IMR-90 (cell line): ENCODE measurements at regions not wholly inside any gene's neighbourhood (a gene's known extent, or its start where the extent isn't known, plus 50 kb on each side); places are given as distances from the start of the nearest gene placed in this dataset.

ENCODE experiments used
- ATAC-seq: fragments of 200-7000 bp; cut with Tn5 transposase; 2 replicates; pipeline ENCODE4 v1.9.1; 2020; ENCODE audit warnings: low read depth, mild to moderate bottlenecking, moderate library complexity
- BruUV-seq: library from RNA; stranded (reverse); fragments of 400-500 nt; replicated peaks from 2 replicates; lab custom pipeline; 2021; lab: Mats Ljungman, UMichigan
- CTCF ChIA-PET: fragments of 300-600 bp; formaldehyde crosslinking; extraction: SDS; loops from one replicate; lab custom pipeline; 2021; ENCODE audit warnings: antibody characterized with exemption; lab: Yijun Ruan, JAX
- POLR2A ChIA-PET: fragments of 300-600 bp; sonication (Branson Sonifier 250); formaldehyde crosslinking; loops from one replicate; lab custom pipeline; 2022; ENCODE audit warnings: antibody characterized with exemption; ENCODE audit not compliant: unreplicated experiment; lab: Charles Lee
- DNase-seq: peaks from one replicate; pipeline ENCODE4 v3.0.0; 2013
- H2AFZ ChIP-seq: replicated peaks from 2 replicates; pipeline ENCODE3; 2013; ENCODE audit warnings: low read length, mild to moderate bottlenecking; ENCODE audit not compliant: poor library complexity
- H2AK5ac ChIP-seq: 2 replicates; pipeline ENCODE4 v1.6.1; 2013; ENCODE audit warnings: low read depth, low read length, inconsistent platforms
- H2AK9ac ChIP-seq: replicated peaks from 2 replicates; pipeline ENCODE3; 2013; ENCODE audit warnings: mild to moderate bottlenecking, low read depth, low read length, moderate library complexity; ENCODE audit not compliant: poor library complexity
- H2BK120ac ChIP-seq: 2 replicates; pipeline ENCODE4 v1.6.1; 2013; ENCODE audit warnings: low read depth, low read length, inconsistent platforms
- H2BK15ac ChIP-seq: 3 replicates; pipeline ENCODE4 v1.6.1; 2013; ENCODE audit warnings: low read depth, low read length, inconsistent platforms
- H2BK20ac ChIP-seq: 2 replicates; pipeline ENCODE4 v1.6.1; 2013; ENCODE audit warnings: low read depth, mild to moderate bottlenecking, inconsistent platforms, low read length, moderate library complexity
- H2BK5ac ChIP-seq: 2 replicates; pipeline ENCODE4 v1.6.1; 2013; ENCODE audit warnings: mild to moderate bottlenecking, low read depth, low read length, inconsistent platforms; ENCODE audit not compliant: poor library complexity, severe bottlenecking
- H3K14ac ChIP-seq: replicated peaks from 2 replicates; pipeline ENCODE4 v1.6.1; 2013; ENCODE audit warnings: low read depth, low read length, inconsistent platforms
- H3K18ac ChIP-seq: 2 replicates; pipeline ENCODE4 v1.6.1; 2013; ENCODE audit warnings: low read depth, low read length, control low read depth
- H3K23ac ChIP-seq: 2 replicates; pipeline ENCODE4 v1.6.1; 2013; ENCODE audit warnings: low read depth, low read length, inconsistent platforms
- H3K27ac ChIP-seq: 2 replicates; pipeline ENCODE4 v1.5.1; 2013; ENCODE audit warnings: mild to moderate bottlenecking, control low read depth, low read length; ENCODE audit not compliant: insufficient read depth
- H3K27me3 ChIP-seq: 2 replicates; pipeline ENCODE4 v1.6.1; 2013; ENCODE audit warnings: low read length; ENCODE audit not compliant: control insufficient read depth, insufficient read depth
- H3K36me3 ChIP-seq: 2 replicates; pipeline ENCODE4 v1.6.1; 2013; ENCODE audit warnings: low read length, mixed read lengths; ENCODE audit not compliant: control insufficient read depth, insufficient read depth
- H3K4ac ChIP-seq: 2 replicates; pipeline ENCODE4 v1.6.1; 2013; ENCODE audit warnings: low read depth, low read length, inconsistent platforms
- H3K4me1 ChIP-seq: 2 replicates; pipeline ENCODE4 v1.6.1; 2013; ENCODE audit warnings: low read length, mixed read lengths; ENCODE audit not compliant: control insufficient read depth, insufficient read depth
- H3K4me2 ChIP-seq: 2 replicates; pipeline ENCODE4 v1.6.1; 2013; ENCODE audit warnings: low read depth, mild to moderate bottlenecking, control low read depth, low read length, moderate library complexity
- H3K4me3 ChIP-seq: 2 replicates; pipeline ENCODE4 v1.5.1; 2013; ENCODE audit warnings: low read depth, mild to moderate bottlenecking, control low read depth, low read length, moderate library complexity; ENCODE audit not compliant: insufficient read depth
- H3K56ac ChIP-seq: 2 replicates; pipeline ENCODE4 v1.6.1; 2013; ENCODE audit warnings: low read length, inconsistent platforms; ENCODE audit not compliant: insufficient read depth; ENCODE audit errors: extremely low read depth
- H3K79me1 ChIP-seq, 2 experiments: 2 replicates each; pipeline ENCODE4 v1.6.1; 2013; ENCODE audit warnings: low read length in 2 of 2, inconsistent platforms in 1 of 2, low read depth in 1 of 2
- H3K9ac ChIP-seq: 2 replicates; pipeline ENCODE4 v1.6.1; 2013; ENCODE audit warnings: low read depth, low read length, control low read depth
- H3K9me1 ChIP-seq: 2 replicates; pipeline ENCODE4 v1.6.1; 2013; ENCODE audit warnings: low read length, inconsistent platforms; ENCODE audit not compliant: insufficient read depth
- H3K9me3 ChIP-seq: 2 replicates; pipeline ENCODE4 v1.6.1; 2013; ENCODE audit warnings: low read length; ENCODE audit not compliant: control insufficient read depth, insufficient read depth
- H4K20me1 ChIP-seq: 2 replicates; pipeline ENCODE4 v1.6.1; 2013; ENCODE audit warnings: low read length, inconsistent platforms; ENCODE audit not compliant: insufficient read depth
- H4K5ac ChIP-seq: 2 replicates; pipeline ENCODE4 v1.6.1; 2013; ENCODE audit warnings: mild to moderate bottlenecking, low read depth, low read length, control low read depth
- H4K8ac ChIP-seq, 2 experiments: 2 replicates each; pipeline ENCODE4 v1.6.1; 2013; ENCODE audit warnings: low read depth in 2 of 2, low read length in 2 of 2, control low read depth in 1 of 2, inconsistent platforms in 1 of 2
- H4K91ac ChIP-seq: 2 replicates; pipeline ENCODE4 v1.6.1; 2013; ENCODE audit warnings: low read depth, low read length, inconsistent platforms; ENCODE audit not compliant: insufficient read depth
- BHLHE40 ChIP-seq: fragments of 150-350 bp; IDR thresholded peaks from 2 replicates; pipeline ENCODE4 v1.6.1; 2016; ENCODE audit warnings: mild to moderate bottlenecking, low read depth, low read length
- CHD1 ChIP-seq: IDR thresholded peaks from 2 replicates; pipeline ENCODE4 v1.6.1; 2012; ENCODE audit warnings: low read depth, low read length, improper control_type of control experiment
- FOS ChIP-seq: fragments of 150-350 bp; IDR thresholded peaks from 2 replicates; pipeline ENCODE4 v1.6.1; 2016; ENCODE audit warnings: low read depth, low read length
- MAFK ChIP-seq: IDR thresholded peaks from 2 replicates; pipeline ENCODE4 v1.6.1; 2012; ENCODE audit warnings: low read depth, low read length, improper control_type of control experiment
- MAZ ChIP-seq: IDR thresholded peaks from 2 replicates; pipeline ENCODE4 v1.6.1; 2012; ENCODE audit warnings: low read depth, mild to moderate bottlenecking, low read length, improper control_type of control experiment, moderate library complexity, borderline replicate concordance
- NFE2L2 ChIP-seq: fragments of 150-350 bp; IDR thresholded peaks from 2 replicates; pipeline ENCODE4 v1.6.1; 2016; ENCODE audit warnings: low read depth, mild to moderate bottlenecking, low read length
- POLR2A ChIP-seq: IDR thresholded peaks from 2 replicates; pipeline ENCODE4 v1.6.1; 2012; ENCODE audit warnings: mild to moderate bottlenecking, low read depth, low read length
- RCOR1 ChIP-seq: IDR thresholded peaks from 2 replicates; pipeline ENCODE4 v1.6.1; 2012; ENCODE audit warnings: mild to moderate bottlenecking, low read length, improper control_type of control experiment; ENCODE audit not compliant: insufficient replicate concordance
- RFX5 ChIP-seq: IDR thresholded peaks from 2 replicates; pipeline ENCODE4 v1.8.0; 2012; ENCODE audit warnings: low read depth, mild to moderate bottlenecking, low read length, moderate library complexity
- WGBS, 2 experiments: methylation state at CpG; one replicate each; pipeline versions ENCODE4 v1.1.5 to v1.1.7; 2013; ENCODE audit warnings: missing lambda C conversion rate in 2 of 2; ENCODE audit not compliant: insufficient read length in 1 of 2; ENCODE audit errors: extremely low coverage in 2 of 2; 5-methylcytosine and 5-hydroxymethylcytosine counted together
- dilution Hi-C: fragments of 300-500 bp; cut with HindIII; formaldehyde crosslinking; loops from one replicate; pipeline ENCODE4 v1.14.3; 2018; ENCODE audit warnings: low sequenced_read_pairs; ENCODE audit not compliant: unreplicated experiment
- in situ Hi-C: fragments of 300-500 bp; cut with MboI; formaldehyde crosslinking; loops from 3 replicates; pipeline ENCODE4 v1.14.3; 2019; ENCODE audit warnings: low sequenced_read_pairs, inconsistent platforms, mixed read lengths
- intact Hi-C: fragments of 100-400 bp; cut with micrococcal nuclease; formaldehyde crosslinking; loops from 2 replicates; pipeline ENCODE4 v1.10.0; 2022
- TF ChIP-seq, protein P1 (sequence below): fragments of 150-350 bp; IDR thresholded peaks from 2 replicates; pipeline ENCODE4 v1.6.1; 2016; ENCODE audit warnings: low read depth, mild to moderate bottlenecking, low read length, moderate library complexity, borderline replicate concordance
- TF ChIP-seq, protein P2 (sequence below): conservative IDR thresholded peaks from 2 replicates; pipeline ENCODE4 v1.5.1; 2012; ENCODE audit warnings: mild to moderate bottlenecking, low read depth, low read length, improper control_type of control experiment

DNA sequence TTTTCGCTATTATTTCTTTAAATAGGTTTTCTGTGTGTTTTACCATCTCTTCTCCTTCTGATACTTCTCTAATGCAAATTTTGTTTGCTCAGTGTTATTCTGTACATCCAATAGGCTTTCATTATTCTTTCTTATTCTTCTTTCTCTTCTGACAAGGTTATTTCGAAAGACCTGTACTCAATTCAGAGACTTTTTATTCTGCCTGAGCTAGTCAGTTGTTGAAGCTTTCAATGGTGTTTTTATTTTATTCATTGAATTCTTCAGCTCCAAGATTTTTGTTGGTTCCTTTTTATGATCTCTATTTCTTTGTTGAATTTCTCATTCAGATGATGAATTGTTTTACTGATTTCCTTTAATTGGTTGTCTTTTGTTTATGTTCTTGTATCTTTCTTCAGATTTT is 706.2 kb downstream of the NR2F1-AS1 start:
- Histone ChIP-seq H3K36me3 (no peaks in the 10 kb centered on the region), H3K27ac (no peak overlapping the region), H2AFZ (no peak overlapping the region), H2BK5ac (no peak overlapping the region), H3K27me3 (no peaks in the 10 kb centered on the region), H3K4me1 (no peaks in the 10 kb centered on the region), H2BK120ac (no peak overlapping the region), H3K56ac (no peak overlapping the region), H2AK9ac (no peak overlapping the region), H2AK5ac (no peak overlapping the region), H3K79me1 (no peaks in the 10 kb centered on the region), H3K4ac (no peak overlapping the region), H4K91ac (no peak overlapping the region), H2BK20ac (no peak overlapping the region), H3K9me3 (peaks cover 11% of the 10 kb centered on the region), H4K5ac (no peak overlapping the region), H3K23ac (no peak overlapping the region), H2BK15ac (no peak overlapping the region), H3K9me1 (no peaks in the 10 kb centered on the region), H3K4me2 (no peak overlapping the region), H4K8ac (no peak overlapping the region), H3K9ac (no peak overlapping the region), H4K20me1 (no peaks in the 10 kb centered on the region), H3K18ac (no peak overlapping the region), H3K4me3 (no peak overlapping the region), H3K14ac (no peak overlapping the region)
- WGBS, 2 experiments = no CpG with 5 or more reads among the region's 2 CpGs
- ChIA-PET CTCF (no interaction called here), POLR2A (no interaction called here)
- dilution Hi-C loops (no loop called here), in situ Hi-C loops (no loop called here), intact Hi-C loops (no loop called here)
- no TSS peak for BruUV-seq
- DNase-seq (no peak), ATAC-seq (no peak)
- no peak for TF ChIP-seq NFE2L2
- TF ChIP-seq, protein P1, sequence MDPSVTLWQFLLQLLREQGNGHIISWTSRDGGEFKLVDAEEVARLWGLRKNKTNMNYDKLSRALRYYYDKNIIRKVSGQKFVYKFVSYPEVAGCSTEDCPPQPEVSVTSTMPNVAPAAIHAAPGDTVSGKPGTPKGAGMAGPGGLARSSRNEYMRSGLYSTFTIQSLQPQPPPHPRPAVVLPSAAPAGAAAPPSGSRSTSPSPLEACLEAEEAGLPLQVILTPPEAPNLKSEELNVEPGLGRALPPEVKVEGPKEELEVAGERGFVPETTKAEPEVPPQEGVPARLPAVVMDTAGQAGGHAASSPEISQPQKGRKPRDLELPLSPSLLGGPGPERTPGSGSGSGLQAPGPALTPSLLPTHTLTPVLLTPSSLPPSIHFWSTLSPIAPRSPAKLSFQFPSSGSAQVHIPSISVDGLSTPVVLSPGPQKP = no peak
- TF ChIP-seq POLR2A = no peak
- no peak for TF ChIP-seq RCOR1
- TF ChIP-seq, protein P2, sequence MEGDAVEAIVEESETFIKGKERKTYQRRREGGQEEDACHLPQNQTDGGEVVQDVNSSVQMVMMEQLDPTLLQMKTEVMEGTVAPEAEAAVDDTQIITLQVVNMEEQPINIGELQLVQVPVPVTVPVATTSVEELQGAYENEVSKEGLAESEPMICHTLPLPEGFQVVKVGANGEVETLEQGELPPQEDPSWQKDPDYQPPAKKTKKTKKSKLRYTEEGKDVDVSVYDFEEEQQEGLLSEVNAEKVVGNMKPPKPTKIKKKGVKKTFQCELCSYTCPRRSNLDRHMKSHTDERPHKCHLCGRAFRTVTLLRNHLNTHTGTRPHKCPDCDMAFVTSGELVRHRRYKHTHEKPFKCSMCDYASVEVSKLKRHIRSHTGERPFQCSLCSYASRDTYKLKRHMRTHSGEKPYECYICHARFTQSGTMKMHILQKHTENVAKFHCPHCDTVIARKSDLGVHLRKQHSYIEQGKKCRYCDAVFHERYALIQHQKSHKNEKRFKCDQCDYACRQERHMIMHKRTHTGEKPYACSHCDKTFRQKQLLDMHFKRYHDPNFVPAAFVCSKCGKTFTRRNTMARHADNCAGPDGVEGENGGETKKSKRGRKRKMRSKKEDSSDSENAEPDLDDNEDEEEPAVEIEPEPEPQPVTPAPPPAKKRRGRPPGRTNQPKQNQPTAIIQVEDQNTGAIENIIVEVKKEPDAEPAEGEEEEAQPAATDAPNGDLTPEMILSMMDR = no peak
- TF ChIP-seq MAZ = no peak
- no peak for TF ChIP-seq MAFK
- TF ChIP-seq CHD1 = no peak
- TF ChIP-seq RFX5 = no peak
- TF ChIP-seq BHLHE40 = no peak
- no peak for TF ChIP-seq FOS
